Mesothelial cell of epicardium (in vitro differentiated cells): ENCODE measurements at regions not wholly inside any gene's neighbourhood (a gene's known extent, or its start where the extent isn't known, plus 50 kb on each side); places are given as distances from the start of the nearest gene placed in this dataset.

Experiments
- DNase-seq, 2 experiments: peaks; one replicate each; pipeline ENCODE4 v3.0.0; 2021; ENCODE audit warnings: low spot score in 2 of 2; ENCODE audit not compliant: unreplicated experiment in 2 of 2
- H3K27ac Mint-ChIP-seq: 2 replicates; pipeline ENCODE4 v1.8.0; 2021; ENCODE audit warnings: mixed read lengths
- H3K27me3 Mint-ChIP-seq: 2 replicates; pipeline ENCODE4 v1.8.0; 2021; ENCODE audit warnings: low read depth, mixed read lengths
- H3K36me3 Mint-ChIP-seq: 2 replicates; pipeline ENCODE4 v1.8.0; 2021; ENCODE audit warnings: mixed read lengths
- H3K4me1 Mint-ChIP-seq: 2 replicates; pipeline ENCODE4 v1.8.0; 2021; ENCODE audit warnings: mixed read lengths
- H3K4me3 Mint-ChIP-seq: 2 replicates; pipeline ENCODE4 v1.8.0; 2021; ENCODE audit warnings: mild to moderate bottlenecking, moderate library complexity, mixed read lengths
- H3K9me3 Mint-ChIP-seq: 2 replicates; pipeline ENCODE4 v1.8.0; 2021; ENCODE audit warnings: mixed read lengths
- TF ChIP-seq, protein P1 (sequence below): fragments of 200-600 bp; sonication (generic); IDR thresholded peaks from one replicate; pipeline ENCODE4 v1.5.0; 2021; ENCODE audit warnings: antibody characterized with exemption; ENCODE audit not compliant: unreplicated experiment

DNA sequence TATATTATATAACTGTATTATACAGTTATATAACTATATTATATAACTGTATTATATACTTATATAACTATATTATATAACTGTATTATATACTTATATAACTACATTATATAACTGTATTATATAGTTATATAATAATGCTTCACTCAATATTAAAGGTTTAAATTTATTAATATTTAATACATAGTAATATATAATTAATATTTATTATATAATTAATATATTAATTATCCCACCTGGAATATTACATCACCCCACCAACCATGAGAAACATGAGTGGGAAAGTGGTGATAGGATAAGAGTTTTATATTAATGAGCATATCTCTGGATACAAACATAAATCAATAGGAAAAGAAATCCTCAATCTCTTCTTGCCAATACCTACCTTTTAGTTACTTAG lies 487.1 kb upstream of the LRRTM4 start:
- no peaks in the 10 kb centered on the region for H3K4me1 Mint-ChIP-seq
- no peak for DNase-seq
- H3K27me3 Mint-ChIP-seq = no peaks in the 10 kb centered on the region
- H3K27ac Mint-ChIP-seq = no peak overlapping the region
- TF ChIP-seq, protein P1, sequence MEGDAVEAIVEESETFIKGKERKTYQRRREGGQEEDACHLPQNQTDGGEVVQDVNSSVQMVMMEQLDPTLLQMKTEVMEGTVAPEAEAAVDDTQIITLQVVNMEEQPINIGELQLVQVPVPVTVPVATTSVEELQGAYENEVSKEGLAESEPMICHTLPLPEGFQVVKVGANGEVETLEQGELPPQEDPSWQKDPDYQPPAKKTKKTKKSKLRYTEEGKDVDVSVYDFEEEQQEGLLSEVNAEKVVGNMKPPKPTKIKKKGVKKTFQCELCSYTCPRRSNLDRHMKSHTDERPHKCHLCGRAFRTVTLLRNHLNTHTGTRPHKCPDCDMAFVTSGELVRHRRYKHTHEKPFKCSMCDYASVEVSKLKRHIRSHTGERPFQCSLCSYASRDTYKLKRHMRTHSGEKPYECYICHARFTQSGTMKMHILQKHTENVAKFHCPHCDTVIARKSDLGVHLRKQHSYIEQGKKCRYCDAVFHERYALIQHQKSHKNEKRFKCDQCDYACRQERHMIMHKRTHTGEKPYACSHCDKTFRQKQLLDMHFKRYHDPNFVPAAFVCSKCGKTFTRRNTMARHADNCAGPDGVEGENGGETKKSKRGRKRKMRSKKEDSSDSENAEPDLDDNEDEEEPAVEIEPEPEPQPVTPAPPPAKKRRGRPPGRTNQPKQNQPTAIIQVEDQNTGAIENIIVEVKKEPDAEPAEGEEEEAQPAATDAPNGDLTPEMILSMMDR = no peak
- H3K36me3 Mint-ChIP-seq = no peaks in the 10 kb centered on the region
- H3K9me3 Mint-ChIP-seq = peaks cover 29% of the 10 kb centered on the region
- no peak overlapping the region for H3K4me3 Mint-ChIP-seq

DNA sequence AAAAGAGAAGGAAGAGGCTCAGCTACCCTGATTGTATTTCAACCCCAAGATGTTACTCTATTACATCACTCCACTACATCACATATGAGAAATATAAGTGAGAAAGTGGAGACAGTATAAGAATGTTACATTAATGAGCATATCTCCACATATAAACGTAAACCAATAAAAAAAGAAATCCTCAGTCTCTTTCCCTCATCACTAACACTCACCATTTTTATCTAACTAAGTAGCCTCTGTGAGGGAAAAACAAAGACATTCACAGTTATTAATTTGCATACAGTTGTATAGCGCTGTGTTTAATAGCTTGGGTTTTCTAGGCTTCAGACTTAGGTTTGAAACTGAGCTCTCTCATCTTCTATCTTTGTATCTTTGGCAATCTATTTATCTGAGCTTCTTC lies 489.1 kb upstream of the LRRTM4 start:
- peaks cover 15% of the 10 kb centered on the region for H3K9me3 Mint-ChIP-seq
- TF ChIP-seq, protein P1 = no peak
- no peak for DNase-seq

DNA sequence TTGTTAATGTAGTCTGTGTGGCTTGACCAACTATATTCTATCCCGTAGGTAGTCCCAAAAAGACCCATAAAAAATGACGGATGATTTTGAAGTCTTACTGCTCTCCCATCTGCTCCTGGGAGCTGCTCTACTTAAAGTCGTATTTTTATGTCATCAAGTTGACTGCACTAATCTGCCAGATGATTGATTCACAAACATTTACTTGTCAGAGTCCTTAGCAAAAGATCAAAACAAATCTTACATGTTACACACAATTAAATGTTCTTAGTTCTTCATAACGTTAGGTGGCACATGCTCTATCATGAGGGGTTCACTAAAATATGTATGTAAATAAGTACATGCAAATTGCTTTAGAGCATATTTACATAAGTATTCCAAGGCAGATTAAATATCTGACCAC lies 498.3 kb upstream of the LRRTM4 start:
- H3K36me3 Mint-ChIP-seq = no peaks in the 10 kb centered on the region
- TF ChIP-seq, protein P1 = no peak
- no peaks in the 10 kb centered on the region for H3K27me3 Mint-ChIP-seq
- H3K4me1 Mint-ChIP-seq = peaks cover 2% of the 10 kb centered on the region
- H3K27ac Mint-ChIP-seq = no peak overlapping the region
- peaks cover 13% of the 10 kb centered on the region for H3K9me3 Mint-ChIP-seq
- no peak for DNase-seq
- H3K4me3 Mint-ChIP-seq = no peak overlapping the region

More for the DNA sequence above, 489.1 kb upstream of the LRRTM4 start:
- Mint-ChIP-seq H3K4me1 (no peaks in the 10 kb centered on the region), H3K27ac (no peak overlapping the region), H3K4me3 (no peak overlapping the region), H3K36me3 (no peaks in the 10 kb centered on the region), H3K27me3 (no peaks in the 10 kb centered on the region)

DNA sequence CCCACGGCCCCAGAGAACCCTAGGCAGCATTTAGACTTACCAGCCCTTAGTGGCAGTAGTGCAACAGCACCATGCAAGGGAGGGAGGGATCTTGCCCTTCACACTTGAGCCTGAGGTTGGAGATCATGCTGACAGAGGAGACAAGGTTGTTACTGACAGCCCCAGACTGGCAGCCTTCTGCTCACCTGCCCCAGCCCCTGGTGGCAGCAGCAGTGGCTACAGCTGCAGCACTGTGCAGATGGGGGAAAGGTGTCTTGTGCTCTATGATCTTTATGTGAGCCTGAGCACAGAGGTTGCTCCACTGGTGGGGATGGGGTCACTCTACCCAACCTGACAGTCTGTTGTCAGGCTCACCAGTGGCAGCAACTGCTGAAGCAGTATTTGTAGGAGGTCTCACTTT lies 501.2 kb upstream of the LRRTM4 start:
- Mint-ChIP-seq H3K27ac (no peak overlapping the region), H3K36me3 (no peaks in the 10 kb centered on the region), H3K4me3 (no peak overlapping the region), H3K4me1 (peaks cover 2% of the 10 kb centered on the region), H3K27me3 (no peaks in the 10 kb centered on the region), H3K9me3 (peaks cover 28% of the 10 kb centered on the region)
- DNase-seq = no peak
- TF ChIP-seq, protein P1 = no peak

DNA sequence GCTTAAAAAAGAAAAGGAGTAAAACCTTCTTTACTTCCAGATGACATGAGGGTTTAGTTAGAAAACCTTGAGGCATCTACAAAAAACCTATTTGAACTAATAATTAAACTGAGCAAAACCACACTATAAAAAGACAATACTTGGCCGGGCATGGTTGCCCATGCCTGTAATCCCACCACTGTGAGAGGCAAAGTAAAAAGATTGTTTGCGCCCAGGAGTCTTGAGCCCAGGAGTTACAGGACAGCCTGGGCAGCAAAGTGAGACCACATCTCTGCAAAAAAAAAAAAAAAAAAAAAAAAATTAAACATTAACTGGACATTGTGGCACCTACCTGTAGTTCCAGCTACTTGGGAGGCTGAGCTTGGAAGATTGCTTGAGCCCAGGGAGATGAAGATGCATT lies 502.8 kb upstream of the LRRTM4 start:
- no peaks in the 10 kb centered on the region for H3K27me3 Mint-ChIP-seq
- H3K36me3 Mint-ChIP-seq = peaks cover 5% of the 10 kb centered on the region
- TF ChIP-seq, protein P1 = no peak
- peaks cover 40% of the 10 kb centered on the region for H3K9me3 Mint-ChIP-seq
- peaks cover 2% of the 10 kb centered on the region for H3K4me1 Mint-ChIP-seq
- no peak for DNase-seq
- no peak overlapping the region for H3K4me3 Mint-ChIP-seq
- no peak overlapping the region for H3K27ac Mint-ChIP-seq

DNA sequence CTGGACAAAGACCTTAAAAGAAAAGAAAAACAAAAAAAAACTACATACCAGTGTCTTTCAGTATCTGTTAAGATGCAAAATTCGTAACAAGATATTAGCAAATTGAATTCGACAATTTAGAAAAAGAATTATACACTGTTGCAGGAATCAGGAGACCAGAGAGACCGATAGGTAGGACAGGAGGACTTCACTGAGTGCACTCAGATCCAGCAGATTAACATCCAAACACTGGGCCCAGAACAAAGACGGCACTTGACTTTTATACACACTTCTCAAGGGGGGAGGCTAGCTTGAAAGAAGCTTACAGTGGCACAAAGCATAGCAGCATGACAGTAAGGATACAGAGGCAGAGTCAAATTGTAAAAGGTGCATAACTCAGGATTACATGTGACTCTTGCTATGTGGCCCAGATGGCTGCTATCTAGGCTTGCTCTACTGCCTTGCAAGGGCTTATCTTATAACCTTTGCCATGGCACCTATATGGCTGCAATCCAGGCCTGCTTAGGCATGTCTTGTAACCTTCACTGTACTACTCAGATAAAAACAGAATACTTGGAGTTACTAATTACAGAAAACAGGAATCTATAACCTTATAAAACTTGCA lies 507.3 kb upstream of the LRRTM4 start:
- no peaks in the 10 kb centered on the region for H3K4me1 Mint-ChIP-seq
- no peak for DNase-seq
- TF ChIP-seq, protein P1 = no peak
- peaks cover 5% of the 10 kb centered on the region for H3K36me3 Mint-ChIP-seq
- H3K9me3 Mint-ChIP-seq = peaks cover 49% of the 10 kb centered on the region
- H3K27me3 Mint-ChIP-seq = no peaks in the 10 kb centered on the region
- no peak overlapping the region for H3K27ac Mint-ChIP-seq
- no peak overlapping the region for H3K4me3 Mint-ChIP-seq
